Upper lobe of left lung (tissue), 6 donors: ENCODE measurements at regions not wholly inside any gene's neighbourhood (a gene's known extent, or its start where the extent isn't known, plus 50 kb on each side); places are given as distances from the start of the nearest gene placed in this dataset.
A peak's percentile ranks its signal among the peaks of the same experiment; 100 is the strongest.

ENCODE experiments used
- ATAC-seq, 2 donors: fragments of 200-7000 bp; cut with Tn5 transposase; one replicate each; pipeline ENCODE4 v1.9.1; 2022; ENCODE audit warnings: mild to moderate bottlenecking in 2 of 2, moderate library complexity in 2 of 2; ENCODE audit not compliant: low FRiP score in 2 of 2
- DNase-seq, 2 donors: peaks; one replicate each; pipeline ENCODE4 v3.0.0-alpha.2; 2019 to 2020
- H3K27ac ChIP-seq, 4 donors: fragments of 200-600 bp; sonication (generic); one replicate each; pipeline ENCODE4 v1.5.1; 2016 to 2019
- H3K27me3 ChIP-seq, 4 donors: fragments of 200-600 bp; sonication (generic); one replicate each; pipeline ENCODE4 v1.5.1; 2017 to 2019
- H3K36me3 ChIP-seq, 4 donors: fragments of 200-600 bp; sonication (generic); one replicate each; pipeline ENCODE4 v1.5.1; 2016 to 2019
- H3K4me1 ChIP-seq, 4 donors: fragments of 200-600 bp; sonication (generic); one replicate each; pipeline ENCODE4 v1.5.1; 2018 to 2019
- H3K4me3 ChIP-seq, 4 donors: fragments of 200-600 bp; sonication (generic); one replicate each; pipeline ENCODE4 v1.5.1; 2017 to 2019; ENCODE audit warnings: mild to moderate bottlenecking in 2 of 4, moderate library complexity in 1 of 4
- H3K9me3 ChIP-seq, 4 donors: fragments of 200-600 bp; sonication (generic); one replicate each; pipeline ENCODE4 v1.5.1; 2018 to 2019
- CTCF ChIP-seq, 6 experiments: fragments of 450-650 bp in 4 of 6; fragments of 200-600 bp in 2 of 6; sonication (generic) in 2 of 6; IDR thresholded peaks; one replicate each; pipeline ENCODE4 v1.5.1; 2016 to 2019; ENCODE audit warnings: antibody characterized with exemption in 6 of 6
- EP300 ChIP-seq, 4 donors: sonication (generic); formaldehyde crosslinking; IDR thresholded peaks; one replicate each; pipeline ENCODE4 v1.5.1; 2017; ENCODE audit warnings: antibody characterized with exemption in 4 of 4, control low read depth in 2 of 4
- POLR2A ChIP-seq, 4 donors: fragments of 450-650 bp; IDR thresholded peaks; one replicate each; pipeline ENCODE4 v1.5.1; 2016 to 2017; ENCODE audit warnings: antibody characterized with exemption in 4 of 4, mild to moderate bottlenecking in 2 of 4
- POLR2AphosphoS5 ChIP-seq, 2 donors: sonication (generic); formaldehyde crosslinking; IDR thresholded peaks; one replicate each; pipeline ENCODE4 v1.5.1; 2017; ENCODE audit warnings: antibody characterized with exemption in 2 of 2
- WGBS, 2 donors: methylation state at CpG; one replicate each; pipeline ENCODE4 v1.1.5; 2017 to 2018; 5-methylcytosine and 5-hydroxymethylcytosine counted together
- donor health status: DM: no; HTN: no; CAD: no; lungs with moderate emphysema.
- donor health status: DM: no; HTN: yes; CAD: no; lungs with severe emphysema.

DNA sequence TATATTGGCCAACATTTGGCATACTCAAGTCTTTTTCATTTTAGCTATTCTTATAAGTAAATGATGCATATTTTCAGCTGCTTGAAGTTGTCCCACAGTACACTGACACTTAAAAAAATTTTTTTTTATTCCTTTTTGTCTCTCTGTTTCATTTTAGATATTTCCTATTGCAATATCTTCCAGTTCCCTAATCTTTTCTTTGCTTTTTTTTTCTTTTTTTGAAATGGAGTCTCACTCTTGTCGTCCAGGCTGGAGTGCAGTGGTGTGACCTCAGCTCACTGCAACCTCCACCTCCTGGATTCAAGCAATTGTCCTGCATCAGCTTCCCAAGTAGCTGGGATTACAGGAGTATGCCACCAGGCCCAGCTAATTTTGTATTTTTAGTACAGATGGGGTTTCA, 217.4 kb upstream of the KRR1 start:
- WGBS, 2 donors: 82 to 83% methylated on average over 1 of the region's 1 CpG
- TF ChIP-seq CTCF (IDR thresholded peaks at IDR 0.05) (no peak), POLR2A (IDR thresholded peaks at IDR 0.05) (no peak), POLR2AphosphoS5 (IDR thresholded peaks at IDR 0.05) (no peak), EP300 (IDR thresholded peaks at IDR 0.05) (no peak)
- peaks cover 0 to 16% (median 10%) of the 10 kb centered on the region in 4 donors for H3K4me1 ChIP-seq
- H3K27me3 ChIP-seq: no peaks in the 10 kb centered on the region
- DNase-seq (no peak), ATAC-seq (no peak)
- no peaks in the 10 kb centered on the region for H3K9me3 ChIP-seq
- H3K27ac ChIP-seq: no peak overlapping the region
- no peak overlapping the region for H3K4me3 ChIP-seq
- H3K36me3 ChIP-seq: no peaks in the 10 kb centered on the region

DNA sequence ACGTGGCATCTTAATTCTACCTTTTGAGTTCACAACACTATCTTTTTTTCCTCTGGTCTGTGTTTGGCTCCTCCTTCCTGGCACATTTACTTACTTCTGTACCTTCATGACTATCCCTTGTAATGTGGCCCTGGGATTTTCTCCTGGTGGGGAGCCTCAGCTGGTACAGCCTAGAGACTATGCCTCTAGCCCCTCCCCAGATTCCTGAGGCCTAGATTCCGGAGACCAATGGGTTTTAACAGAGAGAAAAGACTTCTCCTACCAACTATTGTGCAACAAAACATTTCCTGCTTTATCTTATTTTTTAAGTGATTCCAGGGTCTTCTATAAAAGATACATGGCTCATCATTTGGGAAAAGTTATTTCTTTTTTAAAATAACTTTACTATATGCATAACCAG, 216.2 kb upstream of the KRR1 start:
- H3K4me3 ChIP-seq: no peak overlapping the region
- no peak overlapping the region for H3K27ac ChIP-seq
- no peak for TF ChIP-seq POLR2AphosphoS5 (IDR thresholded peaks at IDR 0.05)
- no peak for TF ChIP-seq POLR2A (IDR thresholded peaks at IDR 0.05)
- TF ChIP-seq EP300 (IDR thresholded peaks at IDR 0.05): no peak
- no peak for TF ChIP-seq CTCF (IDR thresholded peaks at IDR 0.05)
- H3K27me3 ChIP-seq: no peaks in the 10 kb centered on the region
- H3K9me3 ChIP-seq: no peaks in the 10 kb centered on the region
- ATAC-seq: no peak
- DNase-seq: no peak
- 86 to 96% methylated on average over 2 of the region's 2 CpGs for WGBS, 2 donors
- no peaks in the 10 kb centered on the region for H3K36me3 ChIP-seq
- peaks cover 9 to 21% (median 17%) of the 10 kb centered on the region in 4 donors for H3K4me1 ChIP-seq

- Histone ChIP-seq H3K9me3 (no peaks in the 10 kb centered on the region), H3K27me3 (no peaks in the 10 kb centered on the region), H3K27ac (peak overlapping the region in 2 of 4 donors; percentile 15 to 31), H3K4me3 (no peak overlapping the region), H3K36me3 (no peaks in the 10 kb centered on the region), H3K4me1 (peaks cover 19 to 36% (median 32%) of the 10 kb centered on the region in 4 donors)
- TF ChIP-seq EP300 (IDR thresholded peaks at IDR 0.05) (no peak), CTCF (IDR thresholded peaks at IDR 0.05) (no peak), POLR2AphosphoS5 (IDR thresholded peaks at IDR 0.05) (no peak), POLR2A (IDR thresholded peaks at IDR 0.05) (no peak)
- DNase-seq: no peak
- ATAC-seq: peak in 1 of 2 donors; percentile 45
- 51 to 52% methylated on average over 3 of the region's 3 CpGs for WGBS, 2 donors
Measured at GRCh38 chr12:75725521-75726111, 214.2 kb upstream of the KRR1 start.

GRCh38 chr12:75724928-75725312, 213.5 kb upstream of the KRR1 start:
- TF ChIP-seq CTCF (IDR thresholded peaks at IDR 0.05) (no peak), EP300 (IDR thresholded peaks at IDR 0.05) (peak in 2 of 4 donors; percentile 20 to 28), POLR2AphosphoS5 (IDR thresholded peaks at IDR 0.05) (peak in 1 of 2 donors; percentile 10)
- DNase-seq: no peak

More at GRCh38 chr12:75724928-75725312, 213.5 kb upstream of the KRR1 start:
- ATAC-seq: peak; percentile 63 to 73
- Histone ChIP-seq H3K4me3 (no peak overlapping the region), H3K36me3 (no peaks in the 10 kb centered on the region), H3K9me3 (no peaks in the 10 kb centered on the region), H3K4me1 (peaks cover 19 to 36% (median 32%) of the 10 kb centered on the region in 4 donors), H3K27ac (peak overlapping the region; percentile 15 to 49 (median 35)), H3K27me3 (no peaks in the 10 kb centered on the region)
- WGBS, 2 donors: 40 to 44% methylated on average over 5 of the region's 5 CpGs
